Upper lobe of right lung (tissue), 1 donor: ENCODE measurements at regions not wholly inside any gene's neighbourhood (a gene's known extent, or its start where the extent isn't known, plus 50 kb on each side); places are given as distances from the start of the nearest gene placed in this dataset.

Source experiments
- ATAC-seq: fragments of 200-7000 bp; cut with Tn5 transposase; one replicate; pipeline ENCODE4 v1.9.1; 2020; ENCODE audit warnings: mild to moderate bottlenecking, moderate library complexity
- DNase-seq: peaks from one replicate; pipeline ENCODE4 v3.0.0-alpha.2; 2020
- H3K27ac ChIP-seq: fragments of 200-600 bp; one replicate; pipeline ENCODE4 v1.8.0; 2022
- H3K27me3 ChIP-seq: fragments of 200-600 bp; one replicate; pipeline ENCODE4 v1.8.0; 2022; ENCODE audit warnings: mild to moderate bottlenecking
- H3K36me3 ChIP-seq: fragments of 200-600 bp; one replicate; pipeline ENCODE4 v1.8.0; 2022
- H3K4me1 ChIP-seq: fragments of 200-600 bp; one replicate; pipeline ENCODE4 v1.8.0; 2022
- H3K4me3 ChIP-seq: fragments of 200-600 bp; one replicate; pipeline ENCODE4 v1.8.0; 2022; ENCODE audit warnings: mild to moderate bottlenecking
- H3K9me3 ChIP-seq: fragments of 200-600 bp; one replicate; pipeline ENCODE4 v1.8.0; 2022
- intact Hi-C: fragments of 100-400 bp; cut with DNase I; formaldehyde crosslinking; loops from one replicate; pipeline ENCODE4 v1.11.0; 2022
- TF ChIP-seq, protein P1 (sequence below): fragments of 200-600 bp; IDR thresholded peaks from one replicate; pipeline ENCODE4 v1.8.0; 2022; ENCODE audit warnings: antibody characterized with exemption
- donor health status: DM: no; HTN: yes; CAD: no; lungs with severe emphysema.

GRCh38 chr15:85307687-85308045 lies 72.7 kb upstream of the AKAP13 start:
- no peak overlapping the region for H3K27ac ChIP-seq
- DNase-seq (no peak), ATAC-seq (peak; percentile 44)
- H3K27me3 ChIP-seq, result no peaks in the 10 kb centered on the region
- TF ChIP-seq, protein P1, sequence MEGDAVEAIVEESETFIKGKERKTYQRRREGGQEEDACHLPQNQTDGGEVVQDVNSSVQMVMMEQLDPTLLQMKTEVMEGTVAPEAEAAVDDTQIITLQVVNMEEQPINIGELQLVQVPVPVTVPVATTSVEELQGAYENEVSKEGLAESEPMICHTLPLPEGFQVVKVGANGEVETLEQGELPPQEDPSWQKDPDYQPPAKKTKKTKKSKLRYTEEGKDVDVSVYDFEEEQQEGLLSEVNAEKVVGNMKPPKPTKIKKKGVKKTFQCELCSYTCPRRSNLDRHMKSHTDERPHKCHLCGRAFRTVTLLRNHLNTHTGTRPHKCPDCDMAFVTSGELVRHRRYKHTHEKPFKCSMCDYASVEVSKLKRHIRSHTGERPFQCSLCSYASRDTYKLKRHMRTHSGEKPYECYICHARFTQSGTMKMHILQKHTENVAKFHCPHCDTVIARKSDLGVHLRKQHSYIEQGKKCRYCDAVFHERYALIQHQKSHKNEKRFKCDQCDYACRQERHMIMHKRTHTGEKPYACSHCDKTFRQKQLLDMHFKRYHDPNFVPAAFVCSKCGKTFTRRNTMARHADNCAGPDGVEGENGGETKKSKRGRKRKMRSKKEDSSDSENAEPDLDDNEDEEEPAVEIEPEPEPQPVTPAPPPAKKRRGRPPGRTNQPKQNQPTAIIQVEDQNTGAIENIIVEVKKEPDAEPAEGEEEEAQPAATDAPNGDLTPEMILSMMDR, result no peak
- H3K36me3 ChIP-seq, result no peaks in the 10 kb centered on the region
- H3K4me3 ChIP-seq, result no peak overlapping the region
- H3K4me1 ChIP-seq, result no peaks in the 10 kb centered on the region
- no peaks in the 10 kb centered on the region for H3K9me3 ChIP-seq
- intact Hi-C loops, result no loop called here

GRCh38 chr15:85311647-85312046 lies 68.8 kb upstream of the AKAP13 start:
- no peak overlapping the region for H3K4me3 ChIP-seq
- H3K9me3 ChIP-seq, result no peaks in the 10 kb centered on the region
- no peak overlapping the region for H3K27ac ChIP-seq
- no peaks in the 10 kb centered on the region for H3K36me3 ChIP-seq
- intact Hi-C loops, result no loop called here
- ATAC-seq (no peak), DNase-seq (no peak)
- no peaks in the 10 kb centered on the region for H3K4me1 ChIP-seq
- TF ChIP-seq, protein P1, result no peak
- H3K27me3 ChIP-seq, result no peaks in the 10 kb centered on the region

DNA sequence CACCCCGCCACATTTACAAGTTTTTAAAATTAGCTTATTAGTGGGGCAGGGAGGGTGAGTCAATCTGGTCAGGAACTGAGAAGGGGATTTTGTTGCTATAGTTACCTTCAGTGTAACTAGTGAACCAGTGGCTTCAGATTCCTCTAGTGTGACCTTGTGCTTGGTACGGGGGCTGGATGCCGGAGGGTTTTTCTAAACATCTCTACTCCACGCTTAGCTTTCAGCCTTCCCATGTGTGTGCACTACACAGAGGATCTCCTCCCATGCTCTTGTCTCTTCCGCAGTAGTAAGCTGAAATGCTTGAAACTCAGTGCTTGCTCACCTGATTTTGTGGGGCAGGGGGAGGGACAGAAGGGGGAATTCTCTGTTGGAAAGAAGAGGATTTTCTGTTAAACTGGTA lies 67.9 kb upstream of the AKAP13 start:
- H3K4me1 ChIP-seq, result no peaks in the 10 kb centered on the region
- H3K27ac ChIP-seq, result no peak overlapping the region
- H3K9me3 ChIP-seq, result no peaks in the 10 kb centered on the region
- DNase-seq (no peak), ATAC-seq (peak; percentile 10)
- TF ChIP-seq, protein P1, result no peak
- intact Hi-C loops, result no loop called here
- H3K4me3 ChIP-seq, result no peak overlapping the region
- no peaks in the 10 kb centered on the region for H3K36me3 ChIP-seq
- H3K27me3 ChIP-seq, result no peaks in the 10 kb centered on the region

DNA sequence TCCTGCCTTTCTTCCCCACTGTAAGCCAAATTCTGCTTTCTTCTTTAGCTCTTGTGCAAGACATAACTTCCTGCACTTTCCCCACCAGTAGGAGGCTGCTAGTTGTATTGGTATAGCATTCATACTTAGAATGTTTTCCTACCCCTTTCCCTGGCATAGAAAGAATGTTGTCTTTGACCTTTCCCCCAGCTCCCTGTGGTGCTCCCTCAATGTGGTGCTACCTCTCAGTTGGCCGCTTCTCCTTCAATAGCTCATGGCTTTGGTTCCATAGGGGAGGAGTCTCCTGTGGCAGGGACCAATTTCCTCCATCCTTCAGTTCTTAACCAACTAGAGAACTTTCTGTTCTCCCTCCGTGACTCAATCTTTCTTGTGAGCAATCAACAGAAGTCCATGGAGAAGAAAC lies 67.5 kb upstream of the AKAP13 start:
- no peak for DNase-seq
- Histone ChIP-seq H3K4me3 (no peak overlapping the region), H3K9me3 (no peaks in the 10 kb centered on the region), H3K4me1 (no peaks in the 10 kb centered on the region), H3K27ac (no peak overlapping the region), H3K36me3 (no peaks in the 10 kb centered on the region), H3K27me3 (no peaks in the 10 kb centered on the region)
- peak; percentile 70 for ATAC-seq
- TF ChIP-seq, protein P1, result peak; percentile 5
- intact Hi-C loops, result no loop called here

DNA sequence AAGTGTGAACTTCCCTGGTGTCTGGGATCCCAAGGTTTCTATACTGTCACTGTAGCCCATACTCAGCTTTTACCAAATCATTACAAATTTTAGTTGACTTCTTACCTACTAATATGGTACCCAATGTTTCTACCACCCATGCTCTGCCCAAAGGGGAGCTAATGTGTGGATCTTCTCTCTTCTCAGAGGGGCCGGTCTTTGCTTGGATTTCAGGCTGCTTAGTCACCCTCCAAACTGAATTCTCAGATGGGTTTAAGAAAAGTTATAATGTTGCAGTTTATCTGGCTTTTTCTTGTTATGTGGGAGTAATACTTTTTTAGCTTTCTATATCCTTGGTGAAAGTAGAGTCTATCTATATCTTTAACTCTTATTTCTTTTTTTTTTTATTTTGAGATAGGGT lies 67.1 kb upstream of the AKAP13 start:
- no peaks in the 10 kb centered on the region for H3K36me3 ChIP-seq
- no peak overlapping the region for H3K27ac ChIP-seq
- ATAC-seq (no peak), DNase-seq (no peak)
- TF ChIP-seq, protein P1, result no peak
- intact Hi-C loops, result no loop called here
- H3K27me3 ChIP-seq, result no peaks in the 10 kb centered on the region
- no peak overlapping the region for H3K4me3 ChIP-seq
- H3K4me1 ChIP-seq, result no peaks in the 10 kb centered on the region
- H3K9me3 ChIP-seq, result no peaks in the 10 kb centered on the region

DNA sequence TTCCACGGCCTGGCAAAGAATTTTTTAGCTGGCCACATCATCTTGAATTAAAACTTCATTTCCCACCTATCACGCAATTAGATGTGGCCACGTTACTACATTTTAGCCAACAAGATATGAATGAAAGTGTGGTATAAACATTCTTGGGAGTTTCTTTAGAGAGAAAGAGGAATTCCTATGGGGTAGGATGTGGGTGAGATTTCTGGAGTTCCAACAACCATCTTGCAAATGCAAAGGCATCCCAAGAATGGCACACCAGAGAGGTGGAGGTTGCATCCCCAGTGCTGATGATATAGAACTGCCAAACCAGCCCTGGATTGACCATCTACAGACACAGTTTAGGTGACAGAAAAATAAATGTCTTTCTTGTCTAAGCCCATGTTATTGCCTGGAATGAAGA lies 66.3 kb upstream of the AKAP13 start:
- no peak overlapping the region for H3K4me3 ChIP-seq
- no peaks in the 10 kb centered on the region for H3K9me3 ChIP-seq
- H3K27me3 ChIP-seq, result no peaks in the 10 kb centered on the region
- intact Hi-C loops, result no loop called here
- H3K36me3 ChIP-seq, result no peaks in the 10 kb centered on the region
- H3K4me1 ChIP-seq, result no peaks in the 10 kb centered on the region
- DNase-seq, result no peak
- TF ChIP-seq, protein P1, result no peak
- ATAC-seq, result no peak
- no peak overlapping the region for H3K27ac ChIP-seq
